ENCODE measurements at regions not wholly inside any gene's neighbourhood (a gene's known extent, or its start where the extent isn't known, plus 50 kb on each side); places are given as distances from the start of the nearest gene placed in this dataset.
"Not testable (repeated sequence)": the region's sequence is repeated elsewhere in the genome, so short reads cannot be mapped to it uniquely, and the experiment has no call there.

GRCh38 chr4:81675791-81676393 lies 204.2 kb upstream of the RASGEF1B start:
- H3K27ac ChIP-seq (ENCODE audit: low read depth in 1 of 2, low read length in 1 of 2) = no peak overlapping the region
- H3K9me3 ChIP-seq (ENCODE audit: control insufficient read depth in 4 of 4, insufficient read depth in 3 of 4, low read length in 3 of 4) = no peaks in the 10 kb centered on the region

GRCh38 chr4:81673961-81674360 lies 202.3 kb upstream of the RASGEF1B start:
- Histone ChIP-seq H3K27me3 (ENCODE audit: control insufficient read depth in 3 of 3, insufficient read depth in 3 of 3, low read length in 2 of 3) (no peaks in the 10 kb centered on the region), H3K36me3 (ENCODE audit: control insufficient read depth in 4 of 4, insufficient read depth in 4 of 4, low read length in 4 of 4) (no peaks in the 10 kb centered on the region), H3K9ac (ENCODE audit: insufficient read depth in 1 of 2, low read length in 2 of 2) (no peak overlapping the region), H3K4me1 (ENCODE audit: control insufficient read depth in 5 of 5, insufficient read depth in 5 of 5, low read length in 5 of 5) (peaks cover 0 to 16% (median 0%) of the 10 kb centered on the region in 5 donors), H3K27ac (ENCODE audit: low read depth in 1 of 2, low read length in 1 of 2) (no peak overlapping the region), H3K4me3 (no peak overlapping the region), H3K9me3 (ENCODE audit: control insufficient read depth in 4 of 4, insufficient read depth in 3 of 4, low read length in 3 of 4) (no peaks in the 10 kb centered on the region)
- no peak for DNase-seq
- 70 to 72% methylated on average over 4 of the region's 4 CpGs for WGBS, 2 donors
- TF ChIP-seq CTCF (IDR thresholded peaks at IDR 0.05; ENCODE audit: control extremely low read depth, extremely low read depth) = no peak
- ATAC-seq (ENCODE audit: insufficient read depth, low FRiP score) = no peak

More at GRCh38 chr4:81675791-81676393, 204.2 kb upstream of the RASGEF1B start:
- WGBS, 2 donors = 78 to 82% methylated on average over 7 of the region's 7 CpGs
- no peaks in the 10 kb centered on the region for H3K36me3 ChIP-seq (ENCODE audit: control insufficient read depth in 4 of 4, insufficient read depth in 4 of 4, low read length in 4 of 4)
- H3K4me1 ChIP-seq (ENCODE audit: control insufficient read depth in 5 of 5, insufficient read depth in 5 of 5, low read length in 5 of 5) = peaks cover 0 to 16% (median 0%) of the 10 kb centered on the region in 5 donors
- H3K4me3 ChIP-seq = no peak overlapping the region
- no peak overlapping the region for H3K9ac ChIP-seq (ENCODE audit: insufficient read depth in 1 of 2, low read length in 2 of 2)
- ATAC-seq (ENCODE audit: insufficient read depth, low FRiP score) (no peak), DNase-seq (peak; percentile 68 to 88 (median 87))
- no peak for TF ChIP-seq CTCF (IDR thresholded peaks at IDR 0.05; ENCODE audit: control extremely low read depth, extremely low read depth)
- H3K27me3 ChIP-seq (ENCODE audit: control insufficient read depth in 3 of 3, insufficient read depth in 3 of 3, low read length in 2 of 3) = no peaks in the 10 kb centered on the region

- WGBS, 2 donors = 81 to 85% methylated on average over 7 of the region's 7 CpGs
- not testable (repeated sequence) for H3K36me3 ChIP-seq (ENCODE audit: control insufficient read depth in 4 of 4, insufficient read depth in 4 of 4, low read length in 4 of 4); ATAC-seq (ENCODE audit: insufficient read depth, low FRiP score); H3K4me3 ChIP-seq; H3K27me3 ChIP-seq (ENCODE audit: control insufficient read depth in 3 of 3, insufficient read depth in 3 of 3, low read length in 2 of 3); H3K9me3 ChIP-seq (ENCODE audit: control insufficient read depth in 4 of 4, insufficient read depth in 3 of 4, low read length in 3 of 4); H3K27ac ChIP-seq (ENCODE audit: low read depth in 1 of 2, low read length in 1 of 2); DNase-seq; H3K9ac ChIP-seq (ENCODE audit: insufficient read depth in 1 of 2, low read length in 2 of 2)
- peaks cover 0 to 17% (median 6%) of the 10 kb centered on the region in 5 donors for H3K4me1 ChIP-seq (ENCODE audit: control insufficient read depth in 5 of 5, insufficient read depth in 5 of 5, low read length in 5 of 5)
Measured at GRCh38 chr4:81668328-81668727, 196.6 kb upstream of the RASGEF1B start.

GRCh38 chr4:81667539-81667938 lies 195.8 kb upstream of the RASGEF1B start:
- WGBS, 2 donors = 84 to 89% methylated on average over 2 of the region's 2 CpGs
- no peak overlapping the region for H3K4me3 ChIP-seq
- no peak overlapping the region for H3K9ac ChIP-seq (ENCODE audit: insufficient read depth in 1 of 2, low read length in 2 of 2)
- H3K36me3 ChIP-seq (ENCODE audit: control insufficient read depth in 4 of 4, insufficient read depth in 4 of 4, low read length in 4 of 4) = no peaks in the 10 kb centered on the region
- H3K4me1 ChIP-seq (ENCODE audit: control insufficient read depth in 5 of 5, insufficient read depth in 5 of 5, low read length in 5 of 5) = peaks cover 0 to 20% (median 13%) of the 10 kb centered on the region in 5 donors
- H3K9me3 ChIP-seq (ENCODE audit: control insufficient read depth in 4 of 4, insufficient read depth in 3 of 4, low read length in 3 of 4) = no peaks in the 10 kb centered on the region
- DNase-seq (peak in 1 of 3 donors; percentile 31), ATAC-seq (ENCODE audit: insufficient read depth, low FRiP score) (no peak)
- H3K27ac ChIP-seq (ENCODE audit: low read depth in 1 of 2, low read length in 1 of 2) = no peak overlapping the region
- TF ChIP-seq CTCF (IDR thresholded peaks at IDR 0.05; ENCODE audit: control extremely low read depth, extremely low read depth) = no peak
- H3K27me3 ChIP-seq (ENCODE audit: control insufficient read depth in 3 of 3, insufficient read depth in 3 of 3, low read length in 2 of 3) = no peaks in the 10 kb centered on the region
